Cardiac muscle cell (in vitro differentiated cells and primary cell): ENCODE measurements at regions not wholly inside any gene's neighbourhood (a gene's known extent, or its start where the extent isn't known, plus 50 kb on each side); places are given as distances from the start of the nearest gene placed in this dataset.

ENCODE experiments used
- DNase-seq, 2 donors: peaks; one replicate each; pipeline versions ENCODE4 v3.0.0 to v3.0.0-alpha.2; 2010 to 2017; ENCODE audit warnings: low read depth in 1 of 2, low spot score in 1 of 2
- H3K27ac ChIP-seq: fragments of 200-600 bp; sonication (generic); 2 replicates; pipeline ENCODE4 v1.5.1; 2016
- H3K27me3 ChIP-seq: fragments of 200-600 bp; sonication (generic); 2 replicates; pipeline ENCODE4 v1.6.0; 2016; ENCODE audit warnings: control low read depth
- H3K36me3 ChIP-seq: fragments of 200-600 bp; sonication (generic); 2 replicates; pipeline ENCODE4 v1.5.1; 2016; ENCODE audit warnings: control low read depth
- H3K4me1 ChIP-seq: fragments of 200-600 bp; sonication (generic); 2 replicates; pipeline ENCODE4 v1.8.1; 2017; ENCODE audit warnings: low read depth, mild to moderate bottlenecking, mixed run types
- H3K4me3 ChIP-seq: fragments of 200-600 bp; sonication (generic); 2 replicates; pipeline ENCODE4 v1.5.1; 2016; ENCODE audit warnings: mild to moderate bottlenecking
- H3K9me3 ChIP-seq: fragments of 200-600 bp; sonication (generic); 2 replicates; pipeline ENCODE4 v1.5.1; 2017; ENCODE audit warnings: low read depth, mild to moderate bottlenecking, control low read depth
- TF ChIP-seq, protein P1 (sequence below): IDR thresholded peaks from 2 replicates; pipeline ENCODE4 v1.5.1; 2012; ENCODE audit warnings: low read depth, mild to moderate bottlenecking, low read length

DNA sequence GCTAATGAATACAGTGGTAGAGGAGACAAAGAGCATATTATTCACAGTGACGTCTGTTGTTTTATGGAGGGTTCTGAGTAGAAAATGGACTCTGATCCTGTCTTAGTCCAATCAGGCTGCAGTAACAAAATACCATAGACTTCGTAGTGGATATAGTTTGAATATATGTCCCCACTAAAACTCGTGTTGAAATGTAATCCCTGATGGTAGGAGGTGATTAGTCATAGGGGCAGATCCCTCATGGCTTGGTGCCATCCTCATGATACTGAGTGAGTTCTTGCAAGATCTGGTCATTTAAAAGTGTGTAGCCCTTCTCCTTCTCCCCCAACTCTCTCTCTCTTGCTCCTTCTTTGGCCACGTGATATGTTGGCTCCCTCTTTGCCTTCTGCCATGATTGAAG, 82.5 kb downstream of the CD83 start:
- H3K4me1 ChIP-seq, result no peaks in the 10 kb centered on the region
- no peak overlapping the region for H3K4me3 ChIP-seq
- no peaks in the 10 kb centered on the region for H3K9me3 ChIP-seq
- DNase-seq, result peak in 1 of 2 donors; percentile 58
- no peak overlapping the region for H3K27ac ChIP-seq
- TF ChIP-seq, protein P1, sequence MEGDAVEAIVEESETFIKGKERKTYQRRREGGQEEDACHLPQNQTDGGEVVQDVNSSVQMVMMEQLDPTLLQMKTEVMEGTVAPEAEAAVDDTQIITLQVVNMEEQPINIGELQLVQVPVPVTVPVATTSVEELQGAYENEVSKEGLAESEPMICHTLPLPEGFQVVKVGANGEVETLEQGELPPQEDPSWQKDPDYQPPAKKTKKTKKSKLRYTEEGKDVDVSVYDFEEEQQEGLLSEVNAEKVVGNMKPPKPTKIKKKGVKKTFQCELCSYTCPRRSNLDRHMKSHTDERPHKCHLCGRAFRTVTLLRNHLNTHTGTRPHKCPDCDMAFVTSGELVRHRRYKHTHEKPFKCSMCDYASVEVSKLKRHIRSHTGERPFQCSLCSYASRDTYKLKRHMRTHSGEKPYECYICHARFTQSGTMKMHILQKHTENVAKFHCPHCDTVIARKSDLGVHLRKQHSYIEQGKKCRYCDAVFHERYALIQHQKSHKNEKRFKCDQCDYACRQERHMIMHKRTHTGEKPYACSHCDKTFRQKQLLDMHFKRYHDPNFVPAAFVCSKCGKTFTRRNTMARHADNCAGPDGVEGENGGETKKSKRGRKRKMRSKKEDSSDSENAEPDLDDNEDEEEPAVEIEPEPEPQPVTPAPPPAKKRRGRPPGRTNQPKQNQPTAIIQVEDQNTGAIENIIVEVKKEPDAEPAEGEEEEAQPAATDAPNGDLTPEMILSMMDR, result no peak
- H3K36me3 ChIP-seq, result no peaks in the 10 kb centered on the region
- no peaks in the 10 kb centered on the region for H3K27me3 ChIP-seq

DNA sequence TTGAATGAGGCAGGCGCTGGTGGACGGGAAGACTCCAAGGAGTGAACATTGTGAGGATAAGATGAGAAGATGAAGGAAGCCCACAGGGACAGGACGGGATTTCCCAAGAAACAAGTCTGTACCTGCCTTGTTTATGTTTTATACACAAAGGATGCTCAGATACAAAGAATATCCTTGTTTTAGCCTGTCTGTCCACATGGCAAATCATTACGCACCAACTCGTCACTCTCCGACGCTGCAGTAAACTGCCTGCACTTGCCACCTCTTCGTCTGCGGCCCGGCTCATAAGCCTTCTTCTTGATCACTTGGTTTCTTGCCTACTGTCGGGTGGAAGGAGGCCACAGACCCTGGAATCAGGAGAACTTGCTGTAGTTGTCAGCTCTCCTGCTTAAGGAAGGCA, 85.4 kb downstream of the CD83 start:
- Histone ChIP-seq H3K9me3 (no peaks in the 10 kb centered on the region), H3K36me3 (no peaks in the 10 kb centered on the region), H3K27me3 (no peaks in the 10 kb centered on the region), H3K27ac (no peak overlapping the region), H3K4me1 (no peaks in the 10 kb centered on the region), H3K4me3 (no peak overlapping the region)
- TF ChIP-seq, protein P1, result no peak
- no peak for DNase-seq

DNA sequence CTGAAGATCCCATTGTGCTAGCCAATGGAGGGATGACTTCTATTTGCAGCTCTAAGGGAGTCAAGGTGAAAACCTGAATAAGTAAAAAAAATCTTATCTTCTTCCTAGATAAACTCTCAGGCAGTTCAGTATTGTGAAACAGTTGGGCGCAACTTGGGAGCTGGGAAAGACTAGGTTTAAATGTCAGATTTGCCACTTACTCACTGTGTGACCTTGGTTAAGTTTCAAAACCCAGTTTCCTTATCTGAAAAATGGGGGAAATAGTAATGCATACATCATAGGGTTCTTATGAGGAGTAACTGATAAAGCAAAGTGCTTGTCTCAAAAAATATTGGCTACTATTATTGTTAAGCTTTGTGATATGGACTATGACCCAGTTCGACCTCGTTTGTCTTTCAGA, 88.8 kb downstream of the CD83 start:
- no peak overlapping the region for H3K4me3 ChIP-seq
- H3K27me3 ChIP-seq, result no peaks in the 10 kb centered on the region
- H3K27ac ChIP-seq, result no peak overlapping the region
- peaks cover 3% of the 10 kb centered on the region for H3K4me1 ChIP-seq
- peak in 1 of 2 donors; percentile 18 for DNase-seq
- no peaks in the 10 kb centered on the region for H3K9me3 ChIP-seq
- TF ChIP-seq, protein P1, result no peak
- no peaks in the 10 kb centered on the region for H3K36me3 ChIP-seq

DNA sequence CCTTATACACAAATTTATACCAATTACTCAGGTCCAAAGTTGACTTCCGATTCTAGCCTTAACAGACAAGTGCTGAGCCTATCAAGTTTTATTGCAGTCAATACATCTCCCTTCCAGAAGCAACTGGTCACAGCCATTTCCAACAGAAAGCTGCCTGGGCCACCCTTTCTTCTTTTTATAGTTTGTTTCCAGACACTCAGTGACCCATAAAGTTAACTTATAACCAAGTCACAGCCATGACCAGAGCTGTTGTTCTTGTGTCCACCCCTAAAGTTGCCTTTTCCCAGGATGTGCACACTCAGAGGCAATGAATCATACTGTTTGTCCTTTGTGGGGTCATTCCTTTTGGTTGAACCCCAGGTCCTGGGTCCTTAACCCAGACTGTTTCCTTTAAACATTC, 89.9 kb downstream of the CD83 start:
- TF ChIP-seq, protein P1, result no peak
- no peaks in the 10 kb centered on the region for H3K36me3 ChIP-seq

DNA sequence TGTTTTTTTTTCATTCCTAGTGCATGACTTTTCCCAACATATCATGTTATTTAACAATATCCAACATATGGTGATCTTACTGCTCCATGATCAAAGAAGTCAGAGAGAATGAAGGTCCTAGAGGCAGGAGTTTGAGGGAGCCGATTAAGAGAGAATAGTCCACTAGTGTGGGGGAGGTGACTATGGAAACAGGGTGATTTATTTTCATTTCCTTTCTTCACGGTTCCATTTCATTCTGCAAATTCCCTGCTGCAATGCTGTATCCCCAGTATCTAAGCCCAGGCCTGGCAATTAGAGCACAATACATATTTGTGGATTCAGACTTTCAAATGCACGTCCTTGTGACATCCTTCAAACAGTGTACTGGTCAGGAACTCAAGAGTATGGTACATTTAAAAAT, 91.4 kb downstream of the CD83 start:
- Histone ChIP-seq H3K4me3 (no peak overlapping the region), H3K27ac (no peak overlapping the region), H3K9me3 (no peaks in the 10 kb centered on the region), H3K36me3 (no peaks in the 10 kb centered on the region), H3K27me3 (no peaks in the 10 kb centered on the region), H3K4me1 (peaks cover 8% of the 10 kb centered on the region)
- no peak for DNase-seq
- TF ChIP-seq, protein P1, result no peak

More for the DNA sequence above, 89.9 kb downstream of the CD83 start:
- DNase-seq, result no peak
- H3K4me1 ChIP-seq, result peaks cover 8% of the 10 kb centered on the region
- H3K27me3 ChIP-seq, result no peaks in the 10 kb centered on the region
- H3K9me3 ChIP-seq, result no peaks in the 10 kb centered on the region
- H3K4me3 ChIP-seq, result no peak overlapping the region
- H3K27ac ChIP-seq, result no peak overlapping the region

DNA sequence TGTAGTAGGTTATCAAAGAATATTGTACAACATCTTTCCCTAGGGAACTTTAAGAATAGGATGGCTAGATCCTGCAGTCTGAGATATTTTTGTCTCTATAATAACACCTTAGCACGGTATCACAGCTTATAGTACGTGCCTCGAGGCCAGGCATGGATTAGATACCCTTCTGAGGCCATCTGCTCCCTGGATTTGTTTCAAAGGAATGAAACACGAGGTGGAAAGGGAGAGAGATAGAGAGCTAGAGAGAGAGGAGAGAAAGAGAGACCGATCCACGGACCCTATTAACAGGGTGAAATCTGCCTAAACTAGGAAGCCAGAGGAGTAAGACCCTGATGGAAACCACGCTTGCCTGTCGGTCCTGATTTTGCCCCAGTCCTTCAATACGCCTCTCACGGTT, 92.5 kb downstream of the CD83 start:
- Histone ChIP-seq H3K4me3 (no peak overlapping the region), H3K36me3 (no peaks in the 10 kb centered on the region), H3K27me3 (no peaks in the 10 kb centered on the region), H3K27ac (no peak overlapping the region), H3K9me3 (no peaks in the 10 kb centered on the region), H3K4me1 (peaks cover 8% of the 10 kb centered on the region)
- no peak for DNase-seq
- TF ChIP-seq, protein P1, result no peak
